ENCODE measurements at regions not wholly inside any gene's neighbourhood (a gene's known extent, or its start where the extent isn't known, plus 50 kb on each side); places are given as distances from the start of the nearest gene placed in this dataset.

DNA sequence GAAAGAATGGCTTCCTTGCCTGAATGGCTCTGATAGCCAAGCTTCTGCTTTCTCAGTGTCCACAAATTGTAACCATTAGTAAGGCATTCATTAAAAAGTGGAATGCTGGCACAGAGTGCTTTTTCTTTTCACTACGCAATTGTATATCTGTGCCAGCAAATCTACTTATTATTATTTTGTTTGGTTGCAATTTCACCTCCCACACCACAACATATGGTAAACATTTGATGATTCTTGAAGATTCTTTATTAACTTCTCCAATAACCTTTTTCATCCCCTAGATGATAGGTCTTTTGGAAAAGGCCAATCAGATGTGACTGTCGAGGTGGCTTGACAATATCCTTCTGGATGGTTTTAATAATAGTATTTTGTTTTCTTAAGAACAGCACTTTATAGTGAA, 234.1 kb downstream of the TMEM38B start:
- no peak for DNase-seq

- no peak for DNase-seq
Observed at GRCh38 chr9:105930011-105930627, 235.8 kb downstream of the TMEM38B start.

DNA sequence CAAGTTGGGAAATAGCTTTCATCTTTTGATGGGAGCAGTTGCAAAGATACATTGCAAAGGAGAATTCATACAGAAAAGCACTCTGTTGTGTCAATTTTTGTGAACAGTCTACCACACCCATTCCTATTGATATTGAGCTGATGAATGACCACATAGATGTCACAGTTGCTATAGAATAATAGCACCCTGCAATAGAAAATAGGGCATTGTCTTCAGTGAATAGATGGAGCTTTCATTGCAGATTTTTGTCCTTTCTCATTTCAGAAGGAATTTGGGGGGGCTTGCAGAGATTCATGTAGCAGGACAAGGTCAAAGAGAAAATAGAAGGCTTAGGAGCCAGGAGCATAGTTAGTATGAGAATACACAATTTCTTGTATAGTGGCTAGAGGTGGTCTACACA, 237.9 kb downstream of the TMEM38B start:
- DNase-seq = no peak

DNA sequence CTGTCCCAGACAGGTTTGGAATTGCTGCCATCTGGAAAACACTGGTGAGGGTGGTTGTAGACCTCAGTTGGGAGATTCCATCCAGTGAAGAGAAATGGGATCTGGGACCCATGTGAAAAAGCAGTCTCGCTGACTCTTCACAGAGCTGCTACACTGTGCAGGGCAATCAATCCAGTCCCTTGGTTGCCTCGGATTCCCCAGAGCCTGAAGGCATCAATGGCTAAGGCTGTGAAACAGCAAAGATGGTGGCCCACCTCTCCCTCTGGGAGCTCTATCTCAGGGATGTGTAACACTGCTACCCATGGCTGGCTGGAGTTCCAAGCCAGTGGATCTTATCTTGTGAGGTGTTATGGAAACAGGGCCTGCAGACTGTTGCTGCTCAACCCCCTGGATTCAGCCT, 256.1 kb downstream of the TMEM38B start:
- DNase-seq = no peak

GRCh38 chr9:105950894-105951293, 256.6 kb downstream of the TMEM38B start:
- DNase-seq = no peak

DNA sequence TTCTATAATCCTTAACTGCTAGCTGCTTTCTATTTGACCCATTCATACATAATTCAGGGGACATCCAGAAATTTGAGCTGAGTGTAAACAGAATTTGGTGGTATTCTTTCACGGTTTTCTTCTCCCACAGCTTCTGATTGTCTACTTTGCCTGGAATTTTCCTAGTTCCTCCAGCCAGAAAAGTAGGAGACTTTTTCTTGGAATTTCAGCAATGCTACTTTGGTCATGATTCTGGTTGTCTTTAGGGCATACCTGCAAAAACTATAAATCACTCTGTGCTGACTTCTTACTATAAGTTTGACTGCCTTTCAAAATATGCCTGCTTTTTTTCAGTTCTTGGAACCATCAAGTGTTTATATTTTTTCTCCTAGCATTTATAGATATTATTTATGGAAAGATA, 260.2 kb downstream of the TMEM38B start:
- no peak for DNase-seq

GRCh38 chr9:105957830-105958229, 263.5 kb downstream of the TMEM38B start:
- no peak for DNase-seq

GRCh38 chr9:105958587-105958986, 264.2 kb downstream of the TMEM38B start:
- DNase-seq = no peak

- no peak for DNase-seq
Observed at GRCh38 chr9:105959531-105959930, 265.2 kb downstream of the TMEM38B start.

- DNase-seq = no peak
Observed at GRCh38 chr9:105963343-105964099, 269.2 kb downstream of the TMEM38B start.

DNA sequence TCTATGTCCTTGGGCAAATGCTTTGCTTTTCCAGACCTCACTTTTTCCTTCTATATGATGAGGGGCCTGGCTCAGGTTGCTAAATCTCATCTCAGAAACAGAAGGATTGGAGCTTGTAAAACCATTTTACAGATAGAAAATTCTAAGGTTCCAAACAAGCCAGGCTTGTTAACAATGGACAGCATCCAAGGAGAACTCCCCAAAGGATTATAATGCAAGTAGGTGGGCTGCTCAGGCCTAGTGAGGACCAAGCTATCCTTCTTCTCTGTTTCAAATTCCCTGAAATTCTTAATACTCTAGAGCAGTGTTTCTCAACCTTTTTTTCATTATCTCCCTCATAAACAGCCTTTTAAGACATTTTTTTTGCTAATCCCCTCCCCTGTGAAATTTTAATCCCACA, 269.8 kb downstream of the TMEM38B start:
- DNase-seq = no peak

GRCh38 chr9:105966834-105967233, 272.5 kb downstream of the TMEM38B start:
- no peak for DNase-seq

GRCh38 chr9:105967248-105967647, 272.9 kb downstream of the TMEM38B start:
- DNase-seq = no peak

DNA sequence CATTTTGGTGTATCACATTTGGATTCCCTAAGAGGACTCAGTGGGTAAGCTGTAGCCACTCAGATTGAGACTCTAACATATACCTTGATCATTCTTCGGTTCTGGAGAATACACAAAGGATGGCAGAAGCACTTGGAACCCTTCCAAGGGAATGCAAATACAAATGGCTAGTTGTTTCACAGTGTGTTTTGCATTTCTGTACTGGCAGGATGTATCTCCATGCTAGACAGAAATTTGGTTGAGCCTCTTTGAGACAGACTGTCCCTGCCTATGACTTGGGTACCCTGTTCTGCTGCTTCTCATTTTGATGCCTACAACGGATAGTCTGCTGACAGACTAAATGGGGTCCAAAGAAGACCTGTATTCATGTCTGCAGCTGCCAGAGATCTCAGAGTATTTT, 273.5 kb downstream of the TMEM38B start:
- no peak for DNase-seq

GRCh38 chr9:105968811-105969466, 274.6 kb downstream of the TMEM38B start:
- DNase-seq = no peak

DNA sequence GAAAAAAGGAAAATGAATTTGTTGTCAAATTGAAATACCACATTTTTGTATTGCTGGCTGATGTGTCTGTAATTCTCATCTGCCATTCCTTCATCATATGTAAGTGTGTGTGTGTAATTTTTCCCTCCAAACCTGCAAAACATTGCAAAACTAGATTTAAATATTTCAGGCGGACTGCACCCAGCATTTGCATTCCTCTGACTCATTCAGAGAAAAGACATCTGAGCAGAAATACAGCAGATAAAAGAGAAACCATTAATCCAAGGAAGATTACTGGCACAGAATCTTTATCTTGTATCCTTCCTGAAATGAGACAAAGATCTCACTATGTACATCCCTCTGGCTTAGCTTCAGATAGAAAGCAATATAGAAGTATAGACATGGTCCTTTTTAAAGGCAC, 275.3 kb downstream of the TMEM38B start:
- no peak for DNase-seq

- DNase-seq = no peak
Observed at GRCh38 chr9:105971986-105972385, 277.6 kb downstream of the TMEM38B start.

DNA sequence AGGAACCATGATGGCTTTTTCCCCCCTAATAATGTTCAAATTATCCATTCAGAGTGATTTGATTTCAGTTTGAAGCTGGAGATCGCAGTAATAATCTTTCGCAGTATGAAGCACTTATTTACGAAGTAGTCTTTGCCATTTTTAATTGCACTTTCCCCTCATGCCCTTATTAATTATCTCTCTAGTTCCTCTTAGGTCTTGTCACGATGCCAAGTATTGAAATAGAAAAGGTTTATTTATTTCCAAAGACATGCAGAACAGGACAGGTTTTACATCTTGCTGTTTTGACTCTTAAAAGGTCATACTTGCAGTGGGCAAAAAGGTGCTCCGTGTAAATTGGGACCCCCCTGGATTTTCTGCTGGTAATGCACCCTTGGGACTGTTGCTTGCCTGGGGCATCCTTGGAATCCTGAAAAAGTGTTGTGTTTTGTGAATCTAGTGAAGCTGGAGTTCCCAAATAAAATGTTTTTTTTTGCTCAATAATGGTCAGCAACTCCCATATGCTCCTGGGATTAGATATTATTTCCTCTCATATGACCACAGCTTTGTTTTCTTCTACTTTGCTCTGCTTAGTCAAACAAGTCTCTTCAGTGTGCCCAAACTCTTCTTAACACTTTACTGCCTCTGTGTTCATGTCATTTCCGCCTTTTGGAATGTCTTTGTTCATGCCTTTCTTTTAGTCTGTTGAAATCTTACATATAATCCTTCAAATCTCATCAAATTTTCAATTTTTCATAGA, 278.3 kb downstream of the TMEM38B start:
- DNase-seq = no peak

DNA sequence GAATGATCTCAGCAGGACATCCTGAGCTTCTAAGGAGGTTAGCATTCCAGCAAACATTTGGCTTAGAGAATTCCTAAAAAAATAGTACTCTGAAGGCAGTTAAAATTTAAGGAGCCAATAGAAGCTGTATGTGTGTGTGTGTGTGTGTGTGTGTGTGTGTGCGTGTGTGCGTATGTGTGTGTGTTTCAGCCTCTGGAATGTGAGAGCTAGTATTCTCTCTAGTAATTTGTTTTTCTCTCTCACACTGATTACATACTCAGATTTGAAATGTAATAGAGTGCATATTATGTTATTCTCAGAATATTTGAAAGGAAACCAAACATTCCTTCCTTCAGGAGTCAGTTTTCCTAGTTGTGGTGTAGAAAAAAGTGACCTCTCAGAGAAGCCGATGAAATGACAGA, 279.6 kb downstream of the TMEM38B start:
- no peak for DNase-seq

- DNase-seq = no peak
Observed at GRCh38 chr9:105975886-105976645, 281.7 kb downstream of the TMEM38B start.

DNA sequence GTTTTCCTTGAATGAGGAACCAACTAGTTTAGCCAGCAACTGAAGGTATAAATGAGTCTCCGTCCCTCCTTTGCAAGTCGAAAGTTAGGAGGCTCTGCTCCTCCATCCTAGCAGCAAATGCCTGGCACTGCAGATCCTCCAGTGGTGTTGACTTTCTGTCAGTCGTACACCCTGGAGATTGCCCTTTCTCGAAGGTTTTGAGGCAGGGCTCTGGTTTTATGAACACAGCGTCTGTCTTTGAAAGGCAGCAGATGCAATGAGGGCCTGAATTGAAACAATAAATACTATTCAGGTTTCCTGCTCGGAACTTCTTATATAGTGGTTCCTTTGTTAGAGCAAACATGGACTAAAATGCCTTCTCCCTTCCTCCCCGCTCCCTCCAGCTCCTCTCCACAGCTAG, 284.0 kb downstream of the TMEM38B start:
- no peak for DNase-seq

DNA sequence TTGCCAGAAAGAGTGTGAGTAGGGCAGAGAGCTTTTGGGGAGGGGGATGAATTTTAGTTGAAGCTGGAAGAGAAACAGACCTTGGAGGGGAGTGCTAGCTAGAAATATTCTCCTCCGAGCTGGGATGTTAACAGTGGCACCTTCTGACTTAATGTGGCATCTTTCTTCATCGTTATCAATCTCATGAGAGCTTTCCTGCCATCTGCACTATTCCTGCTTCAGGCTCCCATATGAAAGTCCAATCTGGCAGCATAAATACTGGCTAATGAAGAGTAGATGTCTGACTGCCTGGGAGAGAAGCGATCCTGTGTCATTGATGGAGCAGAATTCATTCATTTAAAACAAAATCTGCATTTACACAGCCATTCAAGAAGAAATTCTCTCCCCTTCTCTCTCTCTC, 284.5 kb downstream of the TMEM38B start:
- no peak for DNase-seq

- DNase-seq = no peak
Observed at GRCh38 chr9:105979290-105979689, 284.9 kb downstream of the TMEM38B start.
